ENCODE measurements at regions not wholly inside any gene's neighbourhood (a gene's known extent, or its start where the extent isn't known, plus 50 kb on each side); places are given as distances from the start of the nearest gene placed in this dataset.
"Not testable (repeated sequence)": the region's sequence is repeated elsewhere in the genome, so short reads cannot be mapped to it uniquely, and the experiment has no call there.

DNA sequence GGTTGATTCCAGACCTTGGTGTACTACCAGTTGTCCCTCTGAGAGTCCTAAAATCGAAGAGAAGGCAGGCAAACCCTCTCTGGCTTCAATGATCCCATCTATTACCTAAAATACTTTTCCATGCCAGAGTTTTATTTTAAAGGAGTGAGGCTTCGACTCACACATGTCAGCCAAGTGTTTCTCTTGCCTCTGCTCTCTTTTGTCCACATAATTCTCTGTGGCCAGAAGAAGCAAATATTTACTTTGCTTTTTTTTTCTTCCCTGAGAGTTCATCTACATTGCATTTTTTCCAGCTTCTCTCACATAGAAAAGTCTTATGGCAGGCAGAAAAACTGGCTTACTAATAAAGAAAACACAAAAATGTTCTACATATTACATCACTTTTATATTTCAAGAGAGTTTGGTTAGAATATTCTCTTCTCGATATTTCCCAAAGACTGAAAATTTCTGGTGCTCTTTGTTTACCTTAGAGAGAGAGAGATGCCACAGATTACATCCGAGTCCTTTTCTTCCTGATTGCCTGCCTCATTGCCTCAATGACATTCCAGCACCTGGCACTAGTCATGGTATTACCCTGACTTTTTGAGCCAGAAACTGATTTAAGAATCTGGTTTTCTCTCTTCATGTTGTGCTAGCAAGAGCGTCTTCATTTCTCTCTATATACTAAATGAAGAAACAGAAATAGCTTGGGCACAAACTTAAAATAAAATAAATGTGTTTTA lies 170.3 kb upstream of the FAM174A start:
- DNase-seq = not testable (repeated sequence)

DNA sequence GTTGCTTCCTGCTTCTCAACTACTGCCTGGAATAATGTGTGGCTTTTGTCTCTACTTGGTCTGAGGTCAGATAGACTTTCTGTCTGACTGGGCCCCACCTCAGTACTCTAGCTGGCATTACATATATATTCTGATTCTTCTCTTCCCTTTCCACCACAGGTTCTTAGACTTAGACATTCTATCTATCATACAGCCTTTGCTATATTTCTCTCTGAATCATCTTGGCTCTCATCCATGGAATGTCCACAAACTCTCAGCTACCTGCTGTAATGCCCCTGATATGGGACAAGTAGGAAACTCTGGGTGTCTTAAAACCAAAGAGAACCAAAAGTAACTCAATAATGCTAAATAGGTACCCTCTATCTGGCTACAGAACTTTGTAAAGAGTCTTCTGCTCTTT lies 170.8 kb upstream of the FAM174A start:
- not testable (repeated sequence) for DNase-seq

DNA sequence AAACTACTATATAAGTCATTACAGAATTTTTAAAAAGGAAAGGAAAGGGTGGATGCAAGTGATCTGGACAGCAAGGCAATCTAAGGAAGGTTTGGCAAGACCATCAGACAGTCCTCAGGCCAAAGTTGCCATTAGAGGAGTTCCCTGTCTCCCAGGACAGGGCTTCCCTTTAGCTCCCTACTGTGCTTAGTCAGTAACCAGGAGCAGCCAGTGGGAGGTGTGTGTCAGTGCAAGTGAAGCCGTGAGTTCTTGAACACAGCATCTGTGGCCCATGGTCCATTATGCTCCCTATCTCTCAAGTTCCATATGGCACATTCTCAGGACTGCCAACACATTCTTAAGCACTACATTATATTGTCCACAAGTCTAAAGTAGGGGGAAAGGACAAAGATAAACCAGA lies 175.2 kb upstream of the FAM174A start:
- not testable (repeated sequence) for DNase-seq

- DNase-seq = not testable (repeated sequence)
Measured at GRCh38 chr5:100346269-100346668, 188.9 kb upstream of the FAM174A start.

GRCh38 chr5:100341485-100341884 lies 193.7 kb upstream of the FAM174A start:
- not testable (repeated sequence) for DNase-seq

GRCh38 chr5:100322483-100322882 lies 212.7 kb upstream of the FAM174A start:
- DNase-seq = no peak

DNA sequence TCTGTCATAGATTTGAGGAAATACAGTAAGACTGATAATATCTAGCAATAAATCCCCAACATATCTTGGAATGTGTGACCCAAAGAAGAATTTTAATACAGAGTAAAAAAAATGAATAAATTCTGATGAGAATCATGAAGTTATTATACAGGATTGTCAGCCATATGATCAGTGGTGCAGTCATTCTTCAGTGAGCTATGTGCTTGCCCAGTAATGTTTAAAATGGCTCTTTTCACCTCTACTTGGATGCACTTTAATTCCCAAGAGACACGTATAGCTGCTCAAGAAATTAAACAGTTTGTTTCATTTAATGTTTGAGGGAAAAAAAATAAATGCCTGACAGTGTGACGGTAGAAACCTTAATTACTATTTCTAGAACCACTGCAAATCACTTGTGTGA lies 215.3 kb upstream of the FAM174A start:
- no peak for DNase-seq

- DNase-seq = no peak
Measured at GRCh38 chr5:100313657-100314056, 221.5 kb upstream of the FAM174A start.

DNA sequence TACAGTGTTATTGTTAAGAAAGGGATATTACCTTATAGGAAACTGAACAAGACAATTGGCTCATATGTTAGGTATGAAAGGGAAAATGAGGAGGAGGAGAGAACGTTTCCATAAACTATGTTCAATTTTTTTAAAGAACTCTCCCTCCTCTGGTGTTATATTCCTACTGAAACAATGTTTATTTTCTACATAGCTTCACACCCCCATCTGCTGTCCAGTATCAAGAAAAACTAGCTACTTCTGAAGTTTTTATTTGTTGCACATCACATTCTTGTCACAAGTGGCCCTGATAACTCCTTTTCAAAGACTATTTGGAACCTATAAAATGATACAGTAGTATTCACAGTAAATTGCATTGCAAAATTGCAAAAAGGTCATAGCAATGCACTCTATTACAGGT lies 223.4 kb upstream of the FAM174A start:
- no peak for DNase-seq

GRCh38 chr5:100306000-100306399 lies 229.2 kb upstream of the FAM174A start:
- DNase-seq = no peak

DNA sequence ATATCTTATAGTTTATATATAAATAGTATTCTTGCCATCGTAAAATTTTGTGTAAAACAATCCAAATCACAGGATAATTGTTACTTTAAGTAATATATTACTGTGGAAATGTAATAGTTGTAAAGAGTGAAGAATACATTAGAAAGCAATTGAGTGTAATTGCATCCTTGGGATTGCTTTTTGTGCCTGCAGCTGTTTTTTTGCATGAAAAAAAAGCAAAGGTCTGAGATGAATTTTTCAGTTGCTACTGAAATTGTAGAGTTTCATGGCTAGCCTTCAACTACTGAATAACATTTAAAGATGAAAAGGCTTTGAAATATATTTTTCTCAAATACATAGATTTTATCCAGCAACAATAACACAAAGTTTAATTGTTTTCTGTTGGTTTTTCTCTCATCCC lies 232.0 kb upstream of the FAM174A start:
- no peak for DNase-seq

DNA sequence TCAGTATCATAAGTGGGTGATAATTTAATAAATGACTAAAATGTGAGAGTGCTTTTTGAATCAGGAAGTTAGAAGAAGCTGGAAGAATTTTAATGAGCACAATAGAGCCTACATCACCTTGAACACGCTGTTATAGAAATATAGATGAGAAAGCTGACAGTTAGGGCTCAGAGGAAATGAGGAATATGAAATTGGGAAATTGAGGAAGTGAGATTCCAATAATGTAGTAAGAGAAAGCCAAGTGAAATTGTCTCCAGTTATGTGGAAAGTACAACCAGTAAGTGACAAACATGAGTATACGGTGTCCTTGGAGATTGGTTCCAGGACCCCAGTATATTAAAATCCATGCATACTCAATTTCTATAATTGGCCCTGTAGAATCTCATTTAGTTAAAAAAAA lies 235.9 kb upstream of the FAM174A start:
- no peak for DNase-seq

- no peak for DNase-seq
Measured at GRCh38 chr5:100276071-100276470, 259.1 kb upstream of the FAM174A start.

- DNase-seq = no peak
Measured at GRCh38 chr5:100275631-100276030, 259.5 kb upstream of the FAM174A start.

DNA sequence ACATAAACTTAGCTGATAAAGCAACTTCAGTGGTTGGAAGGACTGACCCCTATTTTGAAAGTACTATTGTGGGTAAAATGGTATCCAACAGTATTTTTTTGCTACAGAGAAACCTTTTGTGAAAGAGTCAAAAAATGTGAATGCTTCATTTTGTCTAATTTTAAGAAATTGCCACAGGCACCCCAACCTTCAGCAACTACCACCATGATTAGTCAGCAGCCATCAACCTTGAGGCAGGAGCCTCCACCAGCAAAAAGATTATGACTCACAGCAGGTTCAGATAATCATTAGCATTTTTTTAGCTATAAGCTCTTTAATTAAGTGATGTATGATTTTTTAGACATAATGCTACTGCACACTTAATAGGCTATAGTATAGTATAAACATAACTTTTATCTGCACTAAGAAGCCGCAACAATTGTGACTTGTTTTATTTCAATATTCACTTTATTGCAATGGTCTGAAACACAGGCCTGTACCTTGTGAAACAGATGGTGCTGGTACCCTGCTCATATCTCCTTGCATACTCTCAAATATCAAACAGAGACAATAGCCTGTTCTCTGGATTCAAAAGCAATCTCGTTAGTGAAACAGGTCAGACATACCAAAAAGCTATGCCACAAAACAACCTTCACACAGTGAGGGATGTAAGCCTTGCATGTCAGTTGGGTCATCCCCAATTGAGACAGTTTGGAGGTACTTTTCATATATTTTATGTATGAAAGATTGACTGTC lies 261.2 kb upstream of the FAM174A start:
- no peak for DNase-seq

DNA sequence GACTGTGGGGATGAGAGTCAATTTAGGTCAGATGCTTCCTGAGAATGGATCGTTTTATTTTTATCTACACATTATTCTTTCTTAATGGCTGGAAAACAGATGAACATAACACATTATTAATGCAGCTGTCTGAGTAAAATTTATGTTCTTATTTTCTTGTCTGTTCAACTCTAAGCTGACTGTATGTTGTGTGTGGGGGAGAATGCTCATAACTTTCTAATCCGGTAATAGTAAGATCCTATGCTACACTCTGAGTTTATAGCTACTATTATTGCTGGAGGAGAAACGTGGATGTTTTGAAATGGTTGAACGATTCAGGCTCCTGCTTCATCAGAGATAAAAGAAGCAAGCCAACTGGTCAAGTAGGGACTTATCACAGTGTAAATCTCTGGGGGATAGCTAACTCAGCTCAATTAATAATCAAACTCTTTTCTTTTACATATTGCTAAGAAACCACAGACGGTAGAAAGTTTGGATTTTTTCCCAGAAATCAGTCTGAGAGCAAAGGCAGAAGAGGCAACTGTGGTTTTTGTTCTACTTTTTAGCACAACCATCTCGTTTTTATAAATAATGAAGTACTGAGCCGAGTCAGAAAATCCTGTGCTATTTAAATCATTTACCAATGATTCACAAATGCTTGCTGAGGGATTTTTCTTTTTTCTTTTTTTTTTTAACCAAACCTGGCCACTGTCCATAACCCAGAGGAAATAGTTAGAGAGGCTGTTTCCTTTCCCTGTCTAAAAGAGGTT lies 265.0 kb upstream of the FAM174A start:
- DNase-seq = no peak

GRCh38 chr5:100260968-100261367 lies 274.2 kb upstream of the FAM174A start:
- no peak for DNase-seq

- no peak for DNase-seq
Measured at GRCh38 chr5:100252944-100253343, 282.2 kb upstream of the FAM174A start.

DNA sequence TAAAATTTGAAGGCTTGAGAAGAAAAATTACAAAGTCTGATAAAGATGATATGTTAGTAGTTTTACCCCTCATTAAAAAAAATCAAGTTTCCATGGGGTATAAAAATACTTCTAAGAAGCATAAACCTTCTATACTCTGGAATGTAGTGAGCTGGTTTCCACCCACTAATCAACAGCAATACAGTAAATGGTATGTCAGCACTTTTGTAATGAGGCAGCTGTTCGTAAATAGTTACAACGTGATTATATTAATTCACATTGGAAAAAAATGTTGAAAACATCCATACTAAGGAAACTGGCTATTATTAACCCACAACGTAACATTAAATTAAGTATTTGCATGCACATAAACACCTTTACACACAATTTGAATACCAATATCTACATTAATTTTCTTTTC lies 283.1 kb upstream of the FAM174A start:
- no peak for DNase-seq

DNA sequence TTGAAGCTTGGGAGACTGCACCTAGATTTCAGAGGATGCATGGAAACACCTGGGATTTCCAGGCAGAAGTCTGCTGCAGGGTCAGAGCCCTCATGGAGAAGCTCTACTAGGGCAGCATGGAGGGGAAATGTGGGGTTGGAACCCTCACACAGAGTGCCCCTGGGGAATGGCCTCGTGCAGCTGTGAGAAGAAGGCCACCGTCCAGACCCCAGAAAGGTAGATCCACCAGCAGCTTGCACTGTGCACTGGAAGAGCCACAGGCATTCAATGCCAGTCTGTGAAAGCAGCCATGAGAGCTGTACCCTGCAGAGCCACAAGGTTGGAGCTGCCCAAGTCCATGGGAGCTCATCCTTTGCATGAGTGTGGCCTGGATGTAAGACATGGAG lies 285.3 kb upstream of the FAM174A start:
- no peak for DNase-seq

DNA sequence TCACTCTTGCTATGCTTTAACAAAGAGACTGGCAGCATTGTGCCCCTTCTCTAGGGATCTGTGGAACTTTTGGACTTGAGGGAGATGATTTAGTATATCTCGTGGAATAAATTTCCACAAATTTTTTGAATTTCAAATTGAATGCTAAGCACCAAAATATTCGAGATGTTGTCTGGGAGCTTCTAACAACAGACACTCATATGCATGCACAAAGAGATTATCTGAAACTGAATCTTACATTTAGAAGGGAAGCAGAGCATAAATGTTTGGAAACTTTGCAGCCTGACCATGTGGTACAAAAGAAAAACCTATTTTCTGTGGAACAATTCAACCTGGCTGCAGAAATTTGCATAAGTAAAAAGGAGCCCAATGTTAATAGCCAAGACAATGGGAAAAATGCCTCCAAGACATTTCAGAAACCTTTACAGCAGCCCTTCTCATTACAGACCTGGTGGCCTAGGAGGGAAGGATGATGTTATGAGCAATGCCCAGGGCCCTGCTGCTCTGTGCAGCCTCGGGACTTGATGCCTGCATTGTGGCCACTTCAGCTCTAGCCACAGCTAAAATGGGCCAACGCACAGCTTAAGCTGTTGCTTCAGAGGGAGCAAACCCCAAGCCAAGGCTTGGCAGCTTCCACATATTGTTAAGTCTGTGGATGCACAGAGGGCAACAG lies 285.8 kb upstream of the FAM174A start:
- DNase-seq = no peak

DNA sequence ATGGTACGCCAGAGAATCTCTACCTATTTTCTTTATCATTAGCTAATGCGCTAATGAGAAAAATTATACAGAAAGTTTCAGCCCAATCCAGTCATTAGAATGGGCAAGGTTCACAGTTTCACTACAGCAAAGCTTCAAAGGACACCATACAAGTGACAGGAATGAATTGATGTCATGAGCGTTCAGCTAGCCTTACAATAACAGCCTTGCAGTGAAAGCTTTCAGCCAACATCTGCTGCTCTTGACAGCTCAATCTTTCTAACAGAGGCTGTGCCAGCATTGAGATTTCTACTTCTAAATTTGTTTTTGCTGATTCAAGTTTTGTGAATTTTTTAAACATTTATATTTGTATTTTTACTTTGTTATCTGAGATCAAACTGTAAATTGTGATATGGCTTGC lies 302.4 kb upstream of the FAM174A start:
- DNase-seq = no peak

DNA sequence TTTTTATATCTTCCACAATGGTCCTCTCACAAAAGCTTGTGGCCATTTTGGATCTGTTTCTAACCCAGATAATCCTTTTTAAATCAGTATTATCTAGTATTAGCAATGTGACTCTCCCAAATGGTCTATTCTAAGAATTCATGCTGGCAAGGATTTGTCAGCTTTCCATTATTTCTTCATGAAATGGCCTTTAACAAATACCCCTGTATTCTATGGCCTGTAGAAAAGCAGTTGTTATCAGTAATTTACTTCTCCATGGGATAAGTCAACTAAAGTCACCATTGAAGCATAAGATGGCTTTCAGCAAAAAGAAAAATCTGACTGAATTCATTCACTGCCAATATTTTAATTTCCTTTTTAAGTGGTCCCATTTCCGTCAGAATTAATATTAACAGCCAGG lies 346.4 kb upstream of the FAM174A start:
- no peak for DNase-seq

Measured in stimulated activated CD4-positive, alpha-beta T cell treated with anti-CD3 and anti-CD28 coated beads, Interleukin-15, amount 100 ng/mL, for 24 hours (primary cell).